Brain microvascular endothelial cell (primary cell): ENCODE measurements at regions not wholly inside any gene's neighbourhood (a gene's known extent, or its start where the extent isn't known, plus 50 kb on each side); places are given as distances from the start of the nearest gene placed in this dataset.

Source experiments
- DNase-seq: peaks from one replicate; pipeline ENCODE4 v3.0.0-alpha.2; 2020
- H3K27ac ChIP-seq: fragments of 250-450 bp; sonication (Bioruptor Pico); 2 replicates; pipeline ENCODE4 v1.5.1; 2020; ENCODE audit warnings: mild to moderate bottlenecking, moderate library complexity
- H3K27me3 ChIP-seq: fragments of 250-450 bp; sonication (Bioruptor Pico); replicated peaks from 2 replicates; pipeline ENCODE4 v1.5.1; 2020; ENCODE audit warnings: mild to moderate bottlenecking
- H3K36me3 ChIP-seq: fragments of 250-450 bp; sonication (Bioruptor Pico); replicated peaks from 2 replicates; pipeline ENCODE4 v1.5.1; 2020; ENCODE audit warnings: mild to moderate bottlenecking
- H3K4me3 ChIP-seq: 2 replicates; pipeline ENCODE4 v1.5.1; 2011; ENCODE audit warnings: low read depth, mild to moderate bottlenecking, control low read depth, low read length, moderate library complexity
- CTCF ChIP-seq: IDR thresholded peaks from 2 replicates; pipeline ENCODE4 v1.5.1; 2011; ENCODE audit warnings: low read depth, mild to moderate bottlenecking, moderate library complexity, low read length, control low read depth, inconsistent platforms; ENCODE audit errors: missing control alignments
- in situ Hi-C: cut with HindIII; loops from 2 replicates; pipeline ENCODE4 v1.10.0; 2017; ENCODE audit warnings: low sequenced_read_pairs, low pct_ligation_motif_present

- in situ Hi-C loops, result no loop called here
- no peak for TF ChIP-seq CTCF
- no peaks in the 10 kb centered on the region for H3K27me3 ChIP-seq
- H3K27ac ChIP-seq, result no peak overlapping the region
- no peaks in the 10 kb centered on the region for H3K36me3 ChIP-seq
- DNase-seq, result no peak
- no peak overlapping the region for H3K4me3 ChIP-seq
Measured at GRCh38 chr11:115598257-115598901, 94.2 kb upstream of the CADM1 start.

- no peak for DNase-seq
- no peaks in the 10 kb centered on the region for H3K27me3 ChIP-seq
- H3K27ac ChIP-seq, result no peak overlapping the region
- H3K36me3 ChIP-seq, result no peaks in the 10 kb centered on the region
- TF ChIP-seq CTCF, result no peak
- in situ Hi-C loops, result no loop called here
- no peak overlapping the region for H3K4me3 ChIP-seq
Measured at GRCh38 chr11:115591380-115591779, 87.2 kb upstream of the CADM1 start.

- Histone ChIP-seq H3K27ac (no peak overlapping the region), H3K4me3 (no peak overlapping the region), H3K36me3 (no peaks in the 10 kb centered on the region), H3K27me3 (no peaks in the 10 kb centered on the region)
- DNase-seq, result no peak
- TF ChIP-seq CTCF, result no peak
- in situ Hi-C loops, result no loop called here
Measured at GRCh38 chr11:115590254-115590653, 86.0 kb upstream of the CADM1 start.

GRCh38 chr11:115587718-115588342 lies 83.6 kb upstream of the CADM1 start:
- H3K4me3 ChIP-seq, result no peak overlapping the region
- TF ChIP-seq CTCF, result no peak
- H3K27ac ChIP-seq, result no peak overlapping the region
- H3K27me3 ChIP-seq, result no peaks in the 10 kb centered on the region
- H3K36me3 ChIP-seq, result no peaks in the 10 kb centered on the region
- in situ Hi-C loops, result no loop called here
- no peak for DNase-seq

- TF ChIP-seq CTCF, result no peak
- Histone ChIP-seq H3K36me3 (no peaks in the 10 kb centered on the region), H3K27me3 (no peaks in the 10 kb centered on the region), H3K4me3 (no peak overlapping the region), H3K27ac (no peak overlapping the region)
- DNase-seq, result no peak
- in situ Hi-C loops, result no loop called here
Measured at GRCh38 chr11:115585361-115586024, 81.3 kb upstream of the CADM1 start.
